Transverse colon (tissue), 4 donors: ENCODE measurements at regions not wholly inside any gene's neighbourhood (a gene's known extent, or its start where the extent isn't known, plus 50 kb on each side); places are given as distances from the start of the nearest gene placed in this dataset.

Experiments used
- DNase-seq: peaks from one replicate; pipeline ENCODE4 v3.0.0-alpha.2; 2019
- H3K27ac ChIP-seq, 4 donors: fragments of 200-600 bp; sonication (generic); 2 replicates each; pipeline ENCODE4 v1.5.1; 2016 to 2018; ENCODE audit warnings: inconsistent platforms in 4 of 4
- H3K27me3 ChIP-seq: fragments of 200-600 bp; sonication (generic); 2 replicates; pipeline ENCODE4 v1.5.1; 2017; ENCODE audit warnings: inconsistent platforms
- H3K36me3 ChIP-seq, 4 donors: fragments of 200-600 bp; sonication (generic); 2 replicates each; pipeline ENCODE4 v1.5.1; 2017 to 2019; ENCODE audit warnings: inconsistent platforms in 4 of 4
- H3K4me1 ChIP-seq, 4 donors: fragments of 200-600 bp; sonication (generic); 2 replicates each; pipeline ENCODE4 v1.5.1; 2017 to 2020; ENCODE audit warnings: inconsistent platforms in 4 of 4
- H3K4me3 ChIP-seq, 4 donors: fragments of 200-600 bp; sonication (generic); 1 replicate in 1 of 4; 2 replicates in 3 of 4; pipeline versions ENCODE4 v1.5.1 to v1.6.1; 2017 to 2019; ENCODE audit warnings: inconsistent platforms in 4 of 4
- H3K9me3 ChIP-seq, 2 donors: fragments of 200-600 bp; sonication (generic); 2 replicates each; pipeline ENCODE4 v1.5.1; 2017 to 2019; ENCODE audit warnings: inconsistent platforms in 2 of 2
- EP300 ChIP-seq: sonication (generic); formaldehyde crosslinking; IDR thresholded peaks from one replicate; pipeline ENCODE4 v1.6.1; 2017; ENCODE audit warnings: antibody characterized with exemption, low read depth
- POLR2A ChIP-seq: fragments of 450-650 bp; IDR thresholded peaks from one replicate; pipeline ENCODE4 v1.6.1; 2016; ENCODE audit warnings: antibody characterized with exemption, mild to moderate bottlenecking, moderate library complexity
- POLR2AphosphoS5 ChIP-seq, 3 donors: sonication (generic); formaldehyde crosslinking; IDR thresholded peaks; one replicate each; pipeline ENCODE4 v1.6.1; 2016; ENCODE audit warnings: antibody characterized with exemption in 3 of 3
- WGBS, 2 donors: methylation state at CpG; one replicate each; pipeline ENCODE4 v1.1.5; 2018; ENCODE audit warnings: low coverage in 1 of 2; 5-methylcytosine and 5-hydroxymethylcytosine counted together
- in situ Hi-C, 4 donors: fragments of 200-750 bp; cut with MboI; loops; one replicate each; pipeline versions ENCODE4 v1.15.0 to v1.15.1; 2017; ENCODE audit warnings: low sequenced_read_pairs in 3 of 4, low pct_ligation_motif_present in 1 of 4, low pct_unique_long_range_greater_than_20kb in 1 of 4
- intact Hi-C: fragments of 100-400 bp; cut with DNase I; formaldehyde crosslinking; loops from one replicate; pipeline ENCODE4 v1.15.1; 2023; ENCODE audit warnings: low total_unique reads
- TF ChIP-seq, protein P1 (sequence below), 5 experiments: fragments of 200-600 bp in 3 of 5; fragments of 450-650 bp in 2 of 5; sonication (generic) in 3 of 5; IDR thresholded peaks; 1 replicate in 2 of 5; 2 replicates in 3 of 5; pipeline ENCODE4 v1.5.1; 2016 to 2017; ENCODE audit warnings: antibody characterized with exemption in 5 of 5, inconsistent platforms in 3 of 5, mild to moderate bottlenecking in 2 of 5, moderate library complexity in 1 of 5

DNA sequence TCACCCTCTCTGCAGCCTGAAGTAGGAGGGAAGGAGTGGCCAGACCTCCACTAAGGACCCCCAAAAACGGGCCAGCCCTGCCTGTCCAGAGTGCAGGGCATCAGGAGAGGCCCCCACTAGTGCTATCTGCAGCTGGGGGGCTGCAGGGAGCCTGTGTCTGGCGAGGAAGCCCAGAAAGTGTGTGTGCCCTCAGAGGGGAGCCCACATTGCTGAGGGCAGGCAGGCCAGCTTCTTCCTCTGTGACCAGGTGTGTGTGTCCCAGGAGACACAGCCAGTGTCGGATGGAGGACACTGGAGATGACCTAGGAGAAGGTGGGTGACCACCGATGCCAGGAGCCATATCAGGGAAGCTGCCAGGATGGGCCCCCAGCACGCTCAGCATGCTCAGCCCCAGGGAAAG is 218.7 kb downstream of the IRX2 start:
- no peak for DNase-seq
- H3K27me3 ChIP-seq, result no peaks in the 10 kb centered on the region
- TF ChIP-seq EP300 (no peak), POLR2AphosphoS5 (IDR thresholded peaks at IDR 0.05) (no peak), POLR2A (no peak)
- TF ChIP-seq, protein P1, sequence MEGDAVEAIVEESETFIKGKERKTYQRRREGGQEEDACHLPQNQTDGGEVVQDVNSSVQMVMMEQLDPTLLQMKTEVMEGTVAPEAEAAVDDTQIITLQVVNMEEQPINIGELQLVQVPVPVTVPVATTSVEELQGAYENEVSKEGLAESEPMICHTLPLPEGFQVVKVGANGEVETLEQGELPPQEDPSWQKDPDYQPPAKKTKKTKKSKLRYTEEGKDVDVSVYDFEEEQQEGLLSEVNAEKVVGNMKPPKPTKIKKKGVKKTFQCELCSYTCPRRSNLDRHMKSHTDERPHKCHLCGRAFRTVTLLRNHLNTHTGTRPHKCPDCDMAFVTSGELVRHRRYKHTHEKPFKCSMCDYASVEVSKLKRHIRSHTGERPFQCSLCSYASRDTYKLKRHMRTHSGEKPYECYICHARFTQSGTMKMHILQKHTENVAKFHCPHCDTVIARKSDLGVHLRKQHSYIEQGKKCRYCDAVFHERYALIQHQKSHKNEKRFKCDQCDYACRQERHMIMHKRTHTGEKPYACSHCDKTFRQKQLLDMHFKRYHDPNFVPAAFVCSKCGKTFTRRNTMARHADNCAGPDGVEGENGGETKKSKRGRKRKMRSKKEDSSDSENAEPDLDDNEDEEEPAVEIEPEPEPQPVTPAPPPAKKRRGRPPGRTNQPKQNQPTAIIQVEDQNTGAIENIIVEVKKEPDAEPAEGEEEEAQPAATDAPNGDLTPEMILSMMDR (IDR thresholded peaks at IDR 0.05), result no peak
- no peaks in the 10 kb centered on the region for H3K36me3 ChIP-seq
- H3K27ac ChIP-seq, result no peak overlapping the region
- intact Hi-C loops, result no loop called here
- no peak overlapping the region for H3K4me3 ChIP-seq
- in situ Hi-C loops, result no loop called here
- WGBS, 2 donors, result 59 to 60% methylated on average over 2 to 4 of the region's 5 CpGs
- no peaks in the 10 kb centered on the region for H3K9me3 ChIP-seq
- no peaks in the 10 kb centered on the region for H3K4me1 ChIP-seq

DNA sequence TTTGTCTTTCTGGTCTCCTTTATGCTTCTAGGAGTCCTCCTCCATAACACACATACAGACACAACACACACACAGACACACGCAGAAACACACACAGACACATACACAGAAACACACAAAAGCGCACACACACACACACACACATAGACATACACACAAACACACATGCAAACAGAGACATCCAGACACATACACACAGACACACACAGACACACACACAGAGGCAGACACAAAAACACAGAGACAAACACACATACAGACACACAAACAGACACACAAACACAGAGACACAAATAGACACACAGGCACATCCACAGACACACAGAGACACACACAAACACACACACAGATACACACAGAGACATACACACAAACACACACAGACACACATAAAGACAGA is 220.2 kb downstream of the IRX2 start:
- H3K27me3 ChIP-seq, result no peaks in the 10 kb centered on the region
- H3K27ac ChIP-seq, result no peak overlapping the region
- no peak for DNase-seq
- WGBS, 2 donors, result 63 to 89% methylated on average over 1 to 2 of the region's 2 CpGs
- TF ChIP-seq POLR2A (no peak), POLR2AphosphoS5 (IDR thresholded peaks at IDR 0.05) (no peak), EP300 (no peak)
- TF ChIP-seq, protein P1 (IDR thresholded peaks at IDR 0.05), result no peak
- H3K4me1 ChIP-seq, result no peaks in the 10 kb centered on the region
- in situ Hi-C loops, result no loop called here
- no peak overlapping the region for H3K4me3 ChIP-seq
- intact Hi-C loops, result no loop called here
- no peaks in the 10 kb centered on the region for H3K9me3 ChIP-seq
- no peaks in the 10 kb centered on the region for H3K36me3 ChIP-seq

DNA sequence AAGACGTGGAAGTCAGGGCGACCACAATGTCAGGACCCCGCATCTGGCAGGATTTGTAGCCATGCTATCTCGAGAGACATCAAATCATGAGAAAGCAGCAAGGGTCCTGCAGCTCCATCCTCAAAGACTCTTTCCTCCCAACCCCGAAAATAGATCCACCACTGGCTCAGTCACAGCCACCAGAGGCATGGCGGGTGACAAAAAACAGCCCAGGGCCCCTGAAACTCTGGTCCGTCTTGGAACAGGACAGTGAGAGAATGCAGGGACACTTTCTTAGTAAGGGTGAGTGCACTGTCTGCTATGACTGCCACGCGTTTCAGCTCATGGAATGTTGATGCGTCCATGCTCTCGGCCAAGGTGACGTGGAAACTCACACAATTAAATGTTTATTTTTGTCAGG is 220.9 kb downstream of the IRX2 start:
- Histone ChIP-seq H3K4me3 (no peak overlapping the region), H3K27me3 (no peaks in the 10 kb centered on the region), H3K9me3 (no peaks in the 10 kb centered on the region), H3K36me3 (no peaks in the 10 kb centered on the region), H3K27ac (no peak overlapping the region), H3K4me1 (no peaks in the 10 kb centered on the region)
- WGBS, 2 donors, result 30 to 60% methylated on average over 2 to 12 of the region's 12 CpGs
- TF ChIP-seq, protein P1 (IDR thresholded peaks at IDR 0.05), result no peak
- TF ChIP-seq EP300, result no peak
- no peak for TF ChIP-seq POLR2A
- TF ChIP-seq POLR2AphosphoS5 (IDR thresholded peaks at IDR 0.05), result no peak
- in situ Hi-C loops (no loop called here), intact Hi-C loops (no loop called here)
- no peak for DNase-seq

DNA sequence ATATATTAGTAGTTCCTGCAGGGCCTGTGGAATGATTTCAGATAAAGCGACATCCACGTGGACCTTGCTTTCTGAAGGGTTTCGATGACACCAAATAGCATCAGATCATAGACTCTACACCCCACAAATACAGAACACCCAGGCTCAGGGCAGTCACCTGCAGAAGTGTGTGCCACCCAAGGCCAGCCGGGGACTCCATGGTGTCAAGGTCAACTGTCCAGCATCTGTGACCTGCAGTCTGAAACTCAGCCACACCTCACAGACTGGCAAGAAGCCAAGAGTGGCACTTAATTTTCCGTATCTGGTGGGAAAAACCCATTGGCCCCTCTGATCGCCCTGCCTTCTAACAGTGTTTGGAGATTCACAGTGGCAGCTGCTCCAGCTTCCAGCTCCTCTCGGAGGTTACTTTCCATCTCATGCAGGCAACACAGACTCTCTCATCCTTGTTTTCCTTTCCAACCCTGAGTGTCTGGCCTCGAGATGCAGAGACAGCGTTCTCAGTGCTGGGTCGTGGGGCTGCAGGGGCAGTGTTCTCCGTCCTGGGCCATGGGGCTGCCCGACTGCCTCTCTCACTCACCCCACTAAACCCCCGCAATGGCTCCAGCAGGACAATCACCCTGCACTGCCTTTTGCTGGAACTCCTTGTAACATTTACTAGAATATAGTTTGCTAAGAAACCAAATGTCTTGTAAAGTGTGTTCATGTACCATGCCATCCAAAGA is 221.9 kb downstream of the IRX2 start:
- Histone ChIP-seq H3K4me1 (no peaks in the 10 kb centered on the region), H3K4me3 (no peak overlapping the region), H3K36me3 (no peaks in the 10 kb centered on the region), H3K27me3 (no peaks in the 10 kb centered on the region), H3K27ac (no peak overlapping the region), H3K9me3 (no peaks in the 10 kb centered on the region)
- TF ChIP-seq POLR2A (no peak), EP300 (no peak), POLR2AphosphoS5 (IDR thresholded peaks at IDR 0.05) (no peak)
- TF ChIP-seq, protein P1 (IDR thresholded peaks at IDR 0.05), result no peak
- intact Hi-C loops (no loop called here), in situ Hi-C loops (no loop called here)
- DNase-seq, result no peak
- WGBS, 2 donors, result 76% methylated on average over 13 of the region's 13 CpGs; no CpG with 5 or more reads in 1 of the 2 donors
